ENCODE measurements at regions not wholly inside any gene's neighbourhood (a gene's known extent, or its start where the extent isn't known, plus 50 kb on each side); places are given as distances from the start of the nearest gene placed in this dataset.

- Histone ChIP-seq H3K36me3 (no peaks in the 10 kb centered on the region), H3K27ac (no peak overlapping the region), H3K9me3 (peaks cover 0 to 16% of the 10 kb centered on the region in 2 donors), H3K27me3 (no peaks in the 10 kb centered on the region), H3K4me1 (no peaks in the 10 kb centered on the region), H3K4me3 (no peak overlapping the region)
- intact Hi-C loops (cut with DNase I) = no loop called here
- TF ChIP-seq, protein P1, sequence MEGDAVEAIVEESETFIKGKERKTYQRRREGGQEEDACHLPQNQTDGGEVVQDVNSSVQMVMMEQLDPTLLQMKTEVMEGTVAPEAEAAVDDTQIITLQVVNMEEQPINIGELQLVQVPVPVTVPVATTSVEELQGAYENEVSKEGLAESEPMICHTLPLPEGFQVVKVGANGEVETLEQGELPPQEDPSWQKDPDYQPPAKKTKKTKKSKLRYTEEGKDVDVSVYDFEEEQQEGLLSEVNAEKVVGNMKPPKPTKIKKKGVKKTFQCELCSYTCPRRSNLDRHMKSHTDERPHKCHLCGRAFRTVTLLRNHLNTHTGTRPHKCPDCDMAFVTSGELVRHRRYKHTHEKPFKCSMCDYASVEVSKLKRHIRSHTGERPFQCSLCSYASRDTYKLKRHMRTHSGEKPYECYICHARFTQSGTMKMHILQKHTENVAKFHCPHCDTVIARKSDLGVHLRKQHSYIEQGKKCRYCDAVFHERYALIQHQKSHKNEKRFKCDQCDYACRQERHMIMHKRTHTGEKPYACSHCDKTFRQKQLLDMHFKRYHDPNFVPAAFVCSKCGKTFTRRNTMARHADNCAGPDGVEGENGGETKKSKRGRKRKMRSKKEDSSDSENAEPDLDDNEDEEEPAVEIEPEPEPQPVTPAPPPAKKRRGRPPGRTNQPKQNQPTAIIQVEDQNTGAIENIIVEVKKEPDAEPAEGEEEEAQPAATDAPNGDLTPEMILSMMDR (IDR thresholded peaks at IDR 0.05) = no peak
- no peak for DNase-seq (ENCODE audit: low spot score in 2 of 2)
These were observed 169.9 kb downstream of the CD24 start for GRCh38 chr6:106804346-106805335.

GRCh38 chr6:106803188-106803587, 171.3 kb downstream of the CD24 start:
- no peaks in the 10 kb centered on the region for H3K36me3 ChIP-seq
- no peak overlapping the region for H3K27ac ChIP-seq
- TF ChIP-seq, protein P1 (IDR thresholded peaks at IDR 0.05) = no peak
- H3K9me3 ChIP-seq = peaks cover 0 to 3% of the 10 kb centered on the region in 2 donors
- no peak for DNase-seq (ENCODE audit: low spot score in 2 of 2)
- no peak overlapping the region for H3K4me3 ChIP-seq
- no peaks in the 10 kb centered on the region for H3K27me3 ChIP-seq
- no peaks in the 10 kb centered on the region for H3K4me1 ChIP-seq
- intact Hi-C loops (cut with DNase I) = no loop called here

GRCh38 chr6:106802139-106802538, 172.4 kb downstream of the CD24 start:
- TF ChIP-seq, protein P1 (IDR thresholded peaks at IDR 0.05) = no peak
- intact Hi-C loops (cut with DNase I) = no loop called here
- Histone ChIP-seq H3K27ac (no peak overlapping the region), H3K9me3 (no peaks in the 10 kb centered on the region), H3K4me3 (no peak overlapping the region), H3K36me3 (no peaks in the 10 kb centered on the region), H3K4me1 (no peaks in the 10 kb centered on the region), H3K27me3 (no peaks in the 10 kb centered on the region)
- no peak for DNase-seq (ENCODE audit: low spot score in 2 of 2)

DNA sequence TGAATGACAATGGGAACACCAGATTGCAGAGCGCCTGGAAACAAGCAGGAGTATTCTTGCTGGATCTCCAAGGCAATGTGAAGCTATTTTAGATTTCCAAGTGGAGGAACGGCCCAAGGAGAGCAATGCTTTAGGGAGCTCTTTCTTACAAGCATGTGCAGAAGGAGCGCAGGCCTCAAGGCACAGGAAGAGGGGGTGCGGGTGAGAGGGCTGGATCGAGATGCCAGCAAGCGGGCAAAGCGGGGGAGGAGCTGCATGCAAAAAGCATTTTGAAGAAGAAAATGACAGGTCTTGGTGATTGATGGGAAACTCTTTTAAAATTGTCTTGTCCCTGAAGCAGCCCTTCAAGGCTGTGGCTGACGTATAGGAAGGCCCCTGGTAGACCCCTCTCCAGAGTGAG, 171.9 kb downstream of the QRSL1 start:
- no peak overlapping the region for H3K4me3 ChIP-seq
- no peak overlapping the region for H3K27ac ChIP-seq
- H3K27me3 ChIP-seq = no peaks in the 10 kb centered on the region
- DNase-seq (ENCODE audit: low spot score in 2 of 2) = no peak
- H3K9me3 ChIP-seq = no peaks in the 10 kb centered on the region
- H3K36me3 ChIP-seq = no peaks in the 10 kb centered on the region
- H3K4me1 ChIP-seq = no peaks in the 10 kb centered on the region
- intact Hi-C loops (cut with DNase I) = no loop called here
- TF ChIP-seq, protein P1 (IDR thresholded peaks at IDR 0.05) = no peak

DNA sequence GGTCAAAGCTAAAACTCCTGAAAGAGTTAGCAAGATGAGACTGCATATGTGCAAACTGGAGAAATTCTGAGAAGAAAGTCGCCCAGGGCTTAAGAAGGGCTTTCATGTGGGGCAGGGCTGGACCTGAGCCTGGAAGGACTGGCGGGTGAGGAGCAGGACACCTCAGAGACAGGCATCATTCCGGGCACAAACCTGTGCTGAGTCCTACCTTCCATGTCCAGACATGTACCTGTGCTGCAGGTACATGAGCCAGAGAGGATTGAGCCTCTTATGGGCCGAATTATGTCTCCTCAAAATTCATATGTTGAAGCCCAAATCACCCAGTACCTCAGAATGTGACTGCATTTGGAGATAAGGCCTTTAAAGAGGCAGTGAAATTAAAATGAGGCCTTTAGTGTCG, 171.0 kb downstream of the QRSL1 start:
- intact Hi-C loops (cut with DNase I) = no loop called here
- no peak overlapping the region for H3K4me3 ChIP-seq
- no peak overlapping the region for H3K27ac ChIP-seq
- TF ChIP-seq, protein P1 (IDR thresholded peaks at IDR 0.05) = no peak
- no peaks in the 10 kb centered on the region for H3K9me3 ChIP-seq
- no peak for DNase-seq (ENCODE audit: low spot score in 2 of 2)
- no peaks in the 10 kb centered on the region for H3K27me3 ChIP-seq
- H3K4me1 ChIP-seq = no peaks in the 10 kb centered on the region
- no peaks in the 10 kb centered on the region for H3K36me3 ChIP-seq

Data from ascending aorta (tissue), 2 donors.